ENCODE measurements at regions not wholly inside any gene's neighbourhood (a gene's known extent, or its start where the extent isn't known, plus 50 kb on each side); places are given as distances from the start of the nearest gene placed in this dataset.

DNA sequence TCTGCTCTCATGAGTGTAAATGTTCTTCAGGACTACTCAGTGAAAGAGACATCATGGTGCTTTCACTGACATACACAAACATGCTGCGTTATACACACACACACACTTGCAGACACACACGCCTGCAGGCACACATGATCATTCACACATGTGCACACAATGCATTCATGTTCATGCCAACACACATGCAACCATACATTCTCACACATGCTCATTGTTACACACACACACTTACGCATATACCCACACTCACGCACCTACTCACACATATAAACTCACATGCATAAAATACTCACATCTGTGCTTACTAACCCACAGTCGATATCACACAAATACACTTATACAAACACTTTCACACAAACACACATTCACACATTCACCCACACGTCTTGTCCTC, 241.6 kb downstream of the LMX1A start:
- no peak overlapping the region for H3K27ac Mint-ChIP-seq
- TF ChIP-seq CTCF (IDR thresholded peaks at IDR 0.05) (no peak), EZH2 (IDR thresholded peaks at IDR 0.05) (no peak), EZH2phosphoT487 (IDR thresholded peaks at IDR 0.05) (no peak)
- H3K4me3 Mint-ChIP-seq = no peak overlapping the region
- H3F3A ChIP-seq (ENCODE audit: low read depth) = peaks cover under 1% of the 10 kb centered on the region
- H3K36me3 Mint-ChIP-seq = no peaks in the 10 kb centered on the region
- no peak for DNase-seq (ENCODE audit: low spot score)
- H3K79me2 ChIP-seq (ENCODE audit: low read depth) = no peaks in the 10 kb centered on the region
- peaks cover 62% of the 10 kb centered on the region for H3K27me3 ChIP-seq
- no peak overlapping the region for H3K27ac ChIP-seq
- no peak overlapping the region for H3K4me3 ChIP-seq
- no peaks in the 10 kb centered on the region for H3K9me3 ChIP-seq (ENCODE audit: low read depth)
- peaks cover 26% of the 10 kb centered on the region for H3K27me3 Mint-ChIP-seq (ENCODE audit: insufficient read depth, low read depth)
- no peaks in the 10 kb centered on the region for H3K9me3 Mint-ChIP-seq
- no peaks in the 10 kb centered on the region for H4K20me1 ChIP-seq (ENCODE audit: low read depth)
- H3K4me2 ChIP-seq = no peak overlapping the region
- no peak overlapping the region for H3K9ac ChIP-seq
- H2AFZ ChIP-seq (replicated peaks) = no peak overlapping the region
- peaks cover 11% of the 10 kb centered on the region for H3K4me1 ChIP-seq
- H3K4me1 Mint-ChIP-seq = peaks cover 14% of the 10 kb centered on the region
- H3K36me3 ChIP-seq = no peaks in the 10 kb centered on the region

GRCh38 chr1:165114022-165114888, 242.3 kb downstream of the LMX1A start:
- Histone ChIP-seq H3K4me1 (peaks cover 11% of the 10 kb centered on the region), H3K27me3 (peaks cover 55% of the 10 kb centered on the region), H3K36me3 (no peaks in the 10 kb centered on the region), H3K27ac (no peak overlapping the region), H3K4me2 (no peak overlapping the region), H3K79me2 (ENCODE audit: low read depth) (no peaks in the 10 kb centered on the region), H4K20me1 (ENCODE audit: low read depth) (no peaks in the 10 kb centered on the region), H3F3A (ENCODE audit: low read depth) (no peaks in the 10 kb centered on the region), H2AFZ (replicated peaks) (no peak overlapping the region), H3K4me3 (no peak overlapping the region), H3K9ac (no peak overlapping the region), H3K9me3 (ENCODE audit: low read depth) (no peaks in the 10 kb centered on the region)
- H3K4me3 Mint-ChIP-seq = no peak overlapping the region
- TF ChIP-seq EZH2phosphoT487 (IDR thresholded peaks at IDR 0.05) = no peak
- TF ChIP-seq CTCF (IDR thresholded peaks at IDR 0.05) = peak; percentile 91
- TF ChIP-seq EZH2 (IDR thresholded peaks at IDR 0.05) = no peak
- no peaks in the 10 kb centered on the region for H3K9me3 Mint-ChIP-seq
- peaks cover 9% of the 10 kb centered on the region for H3K4me1 Mint-ChIP-seq
- H3K27me3 Mint-ChIP-seq (ENCODE audit: insufficient read depth, low read depth) = peaks cover 22% of the 10 kb centered on the region
- H3K36me3 Mint-ChIP-seq = no peaks in the 10 kb centered on the region
- peak; percentile 79 for DNase-seq (ENCODE audit: low spot score)
- no peak overlapping the region for H3K27ac Mint-ChIP-seq

DNA sequence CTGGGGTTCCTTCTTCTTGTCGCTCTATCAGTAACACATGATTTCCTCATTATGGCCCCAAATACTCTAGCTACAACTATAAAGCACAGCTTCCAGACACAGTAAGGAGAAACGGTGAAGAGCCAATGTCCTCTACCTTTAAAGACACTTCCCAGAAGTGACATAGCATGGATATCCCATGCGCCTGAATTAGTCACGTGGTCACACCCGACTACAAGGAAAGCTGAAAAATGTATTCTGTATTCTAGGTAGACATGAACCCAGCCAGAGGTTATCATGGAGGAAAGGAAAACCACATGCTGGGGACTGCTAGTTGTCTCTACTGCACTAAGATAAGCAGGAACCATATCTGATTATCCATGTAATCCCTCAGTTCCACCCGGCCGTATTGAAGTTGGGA, 244.3 kb downstream of the LMX1A start:
- Mint-ChIP-seq H3K27me3 (ENCODE audit: insufficient read depth, low read depth) (peaks cover 14% of the 10 kb centered on the region), H3K36me3 (no peaks in the 10 kb centered on the region), H3K4me3 (no peak overlapping the region), H3K27ac (no peak overlapping the region), H3K4me1 (peaks cover 3% of the 10 kb centered on the region), H3K9me3 (no peaks in the 10 kb centered on the region)
- H3K4me2 ChIP-seq = no peak overlapping the region
- no peaks in the 10 kb centered on the region for H3K79me2 ChIP-seq (ENCODE audit: low read depth)
- H3F3A ChIP-seq (ENCODE audit: low read depth) = no peaks in the 10 kb centered on the region
- H3K27me3 ChIP-seq = peaks cover 35% of the 10 kb centered on the region
- no peak overlapping the region for H3K27ac ChIP-seq
- no peak for DNase-seq (ENCODE audit: low spot score)
- H3K4me1 ChIP-seq = peaks cover 7% of the 10 kb centered on the region
- H3K4me3 ChIP-seq = no peak overlapping the region
- TF ChIP-seq EZH2phosphoT487 (IDR thresholded peaks at IDR 0.05) = no peak
- TF ChIP-seq CTCF (IDR thresholded peaks at IDR 0.05) = no peak
- no peak for TF ChIP-seq EZH2 (IDR thresholded peaks at IDR 0.05)
- no peak overlapping the region for H2AFZ ChIP-seq (replicated peaks)
- H3K9me3 ChIP-seq (ENCODE audit: low read depth) = no peaks in the 10 kb centered on the region
- no peaks in the 10 kb centered on the region for H4K20me1 ChIP-seq (ENCODE audit: low read depth)
- no peak overlapping the region for H3K9ac ChIP-seq
- H3K36me3 ChIP-seq = no peaks in the 10 kb centered on the region
